GM21825 (cell line): ENCODE measurements at regions not wholly inside any gene's neighbourhood (a gene's known extent, or its start where the extent isn't known, plus 50 kb on each side); places are given as distances from the start of the nearest gene placed in this dataset.

Source experiments
- ATAC-seq: cut with Tn5 transposase; IDR thresholded peaks from one replicate; pipeline ENCODE4 v1.9.1; 2021; ENCODE audit warnings: mild to moderate bottlenecking, moderate library complexity; ENCODE audit not compliant: unreplicated experiment

GRCh38 chr2:151157000-151157735, 104.5 kb downstream of the RBM43 start:
- no peak for ATAC-seq

DNA sequence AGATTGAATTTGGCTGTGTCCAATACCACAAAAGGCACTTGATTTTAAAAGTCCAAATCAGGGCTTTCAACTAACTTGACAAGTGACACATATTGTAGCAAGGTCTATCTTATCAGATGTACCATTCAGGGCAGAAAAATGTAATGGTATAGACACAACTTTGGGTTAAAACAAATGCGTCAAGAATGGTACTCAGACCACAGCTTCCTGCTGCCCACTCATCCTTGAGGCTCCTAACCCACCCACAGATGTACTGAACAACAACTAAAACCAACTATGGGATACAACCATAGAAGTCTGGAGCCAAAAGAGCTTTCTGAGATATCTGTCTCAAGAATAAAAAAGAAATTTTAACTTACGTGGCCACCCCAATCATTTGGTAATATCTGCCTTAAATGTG, 105.2 kb downstream of the RBM43 start:
- no peak for ATAC-seq

- ATAC-seq, result no peak
Observed at GRCh38 chr2:151153601-151154000, 108.1 kb downstream of the RBM43 start.

DNA sequence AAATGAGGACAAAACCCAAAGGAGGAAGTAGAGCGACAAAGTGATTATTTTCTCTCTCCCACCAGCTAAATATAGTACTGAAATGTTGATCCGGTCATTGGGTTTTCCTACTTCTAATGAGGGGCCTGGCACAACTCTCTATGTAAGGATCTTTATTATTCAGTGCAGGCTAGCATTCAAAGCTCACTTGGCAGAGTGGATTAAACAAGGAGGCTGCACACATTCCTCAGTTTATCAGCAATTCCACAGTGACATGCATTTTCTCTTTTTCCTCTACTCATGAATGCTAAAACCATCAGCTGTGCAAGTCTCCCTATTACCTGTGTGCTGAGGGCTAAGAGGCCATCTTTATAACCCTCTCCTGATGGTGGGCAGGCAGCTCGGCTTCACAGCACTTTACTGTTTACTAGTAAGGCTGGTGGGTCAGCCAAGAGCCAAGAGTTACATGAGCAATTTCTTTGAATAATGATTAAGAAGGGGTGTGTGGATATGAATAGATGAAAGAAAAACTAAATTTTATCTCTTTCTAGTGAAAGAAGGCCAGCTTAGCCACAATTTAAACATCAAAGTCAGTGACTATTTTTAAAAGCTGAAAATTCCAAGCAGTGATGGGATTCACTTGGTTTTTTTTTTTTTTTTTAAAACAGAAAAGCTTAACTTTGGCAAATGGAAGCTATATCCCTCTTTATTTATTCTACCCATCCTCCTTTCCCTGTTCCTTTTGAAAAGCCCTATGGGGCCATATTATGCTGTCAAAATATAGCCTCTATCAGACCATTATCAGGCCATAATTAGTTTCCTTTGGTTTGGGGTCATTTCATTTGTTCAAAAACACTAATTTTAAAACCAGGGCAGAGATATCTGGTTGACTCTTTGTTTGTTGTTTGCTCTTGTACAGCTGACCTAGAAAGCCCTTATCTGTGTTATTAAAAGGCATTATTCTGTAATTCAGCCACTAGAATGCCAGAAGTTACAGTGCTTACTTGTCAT, 111.0 kb downstream of the RBM43 start:
- ATAC-seq, result no peak

DNA sequence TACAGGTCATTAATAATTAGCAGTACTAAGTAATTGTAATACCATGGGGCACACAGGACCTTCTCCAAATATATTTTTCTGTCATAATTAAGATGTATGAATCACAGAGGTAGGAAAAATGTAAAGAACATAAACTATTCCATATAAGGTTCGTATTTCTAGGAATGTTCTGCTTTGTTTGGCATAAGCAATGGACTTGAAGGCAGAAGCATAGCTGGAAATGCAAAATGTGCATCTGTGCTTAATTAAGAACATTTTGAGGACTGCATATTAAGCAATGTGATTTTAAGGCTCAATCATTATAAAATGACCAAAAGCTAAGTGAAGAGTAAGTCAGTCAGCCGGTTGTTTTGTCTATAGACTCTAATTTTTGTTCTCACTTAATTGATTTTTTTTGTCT, 123.2 kb downstream of the RBM43 start:
- no peak for ATAC-seq

GRCh38 chr2:151137526-151137925, 124.1 kb downstream of the RBM43 start:
- ATAC-seq, result no peak

GRCh38 chr2:151120011-151120410, 141.7 kb downstream of the RBM43 start:
- ATAC-seq, result no peak

- ATAC-seq, result no peak
Observed at GRCh38 chr2:151119374-151119773, 142.3 kb downstream of the RBM43 start.

- no peak for ATAC-seq
Observed at GRCh38 chr2:151118269-151118668, 143.4 kb downstream of the RBM43 start.

DNA sequence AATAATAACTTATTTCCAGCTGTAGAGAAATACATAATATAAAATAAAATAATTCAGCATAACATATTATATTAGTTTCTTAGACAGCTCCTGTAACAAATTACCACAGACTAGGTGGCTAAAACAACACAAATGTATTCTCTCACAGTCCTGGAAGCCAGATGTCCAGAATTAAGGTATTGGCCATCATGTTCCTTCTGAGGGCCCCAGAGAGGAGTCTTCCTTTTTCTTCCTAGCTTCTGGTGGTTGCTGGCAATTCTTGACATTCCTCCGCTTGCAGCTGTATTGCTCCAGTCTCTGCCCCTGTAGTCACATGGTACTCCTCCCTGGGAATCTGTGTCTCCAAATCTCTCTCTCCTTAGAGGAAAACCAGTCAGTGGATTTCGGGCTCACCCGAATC, 146.8 kb downstream of the RBM43 start:
- ATAC-seq, result no peak

- no peak for ATAC-seq
Observed at GRCh38 chr2:151113318-151113717, 148.3 kb downstream of the RBM43 start.

DNA sequence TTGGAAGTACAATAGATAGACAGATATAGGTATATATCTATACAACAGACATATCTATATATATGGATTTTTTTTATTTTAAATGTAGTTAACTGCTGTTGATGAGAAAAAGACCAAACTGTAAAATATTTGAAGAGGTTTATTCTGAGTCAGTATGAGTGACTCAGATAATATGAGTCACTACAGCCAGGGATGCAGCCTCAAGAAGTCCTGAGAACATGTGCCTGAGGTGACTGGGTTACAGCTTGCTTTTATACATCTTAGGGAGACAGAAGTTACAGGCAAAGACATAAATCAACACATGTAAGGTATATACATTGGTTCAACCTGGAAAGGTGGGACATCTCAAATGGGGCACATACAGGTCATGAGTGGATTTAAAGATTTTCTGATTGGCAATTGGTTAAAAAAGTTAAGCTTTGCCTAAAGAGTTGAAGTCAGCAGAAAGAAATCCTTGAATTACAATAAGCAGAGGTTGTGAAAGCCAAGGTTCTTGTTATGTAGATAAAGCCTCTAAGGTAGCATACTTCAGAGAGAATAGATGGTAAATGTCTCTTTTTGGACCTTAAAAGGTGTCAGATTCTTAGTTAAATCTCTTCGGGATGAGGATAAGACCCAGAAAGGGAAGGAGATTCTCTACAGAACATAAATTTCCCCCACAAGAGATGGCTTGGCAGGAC, 149.9 kb downstream of the RBM43 start:
- no peak for ATAC-seq

- no peak for ATAC-seq
Observed at GRCh38 chr2:151106805-151107506, 154.7 kb downstream of the RBM43 start.

- ATAC-seq, result no peak
Observed at GRCh38 chr2:151103551-151103950, 158.1 kb downstream of the RBM43 start.

DNA sequence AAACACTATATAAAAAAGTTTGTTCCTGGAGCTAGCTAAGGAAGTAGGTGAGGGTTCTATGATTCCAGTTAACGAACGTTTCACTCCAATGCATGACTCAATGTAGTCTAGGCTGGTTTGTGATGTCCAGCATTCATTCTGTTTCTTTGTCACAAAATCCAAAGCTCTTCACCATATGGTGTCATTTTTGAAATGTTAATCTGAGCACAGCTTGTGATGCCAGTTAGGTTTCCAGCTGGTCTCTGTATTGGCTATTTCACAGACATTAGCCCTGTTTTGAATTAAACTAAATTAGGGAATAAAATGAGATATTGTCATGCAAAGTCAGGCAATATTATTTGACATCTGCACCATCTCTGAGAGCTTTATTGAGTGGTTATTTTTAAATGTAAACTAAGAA, 159.4 kb downstream of the RBM43 start:
- no peak for ATAC-seq

DNA sequence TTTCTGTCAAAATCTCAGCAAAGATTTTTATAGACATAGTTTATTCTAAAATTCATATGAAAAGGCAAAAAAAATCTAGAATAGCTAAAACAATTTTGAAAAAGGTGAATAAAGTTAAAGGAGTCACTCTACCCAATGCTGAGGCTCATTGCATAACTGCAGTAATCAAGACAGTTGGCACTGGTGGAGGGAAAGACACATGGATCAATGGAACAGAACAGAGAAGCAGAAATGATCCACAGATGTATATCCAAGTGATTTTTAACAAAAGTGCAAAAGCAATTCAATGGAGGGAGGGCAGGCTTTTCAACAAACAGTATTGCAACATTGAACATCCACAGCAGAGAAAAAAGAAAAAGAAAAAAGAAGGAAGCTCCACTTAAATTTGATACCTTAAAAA, 162.8 kb downstream of the RBM43 start:
- ATAC-seq, result no peak

GRCh38 chr2:151097895-151098294, 163.8 kb downstream of the RBM43 start:
- ATAC-seq, result no peak

DNA sequence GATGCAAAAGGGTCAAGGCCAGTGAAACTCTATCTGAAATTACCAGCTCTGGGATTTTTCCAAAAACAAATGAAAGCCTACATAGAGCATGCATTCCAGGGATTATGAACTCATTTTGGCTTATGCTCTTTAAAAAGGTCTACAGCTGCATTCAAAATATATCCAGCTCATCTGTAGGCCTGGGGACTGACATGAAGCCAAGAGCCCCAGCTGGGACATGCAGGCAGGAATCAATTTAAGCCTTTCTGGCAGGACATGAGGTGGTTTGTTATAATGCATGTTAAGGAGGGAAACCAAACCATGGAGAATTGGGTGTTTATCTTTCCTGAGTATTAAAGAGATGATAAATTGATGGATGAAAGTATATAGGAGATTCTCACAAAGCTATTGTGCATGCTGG, 164.5 kb downstream of the RBM43 start:
- no peak for ATAC-seq

DNA sequence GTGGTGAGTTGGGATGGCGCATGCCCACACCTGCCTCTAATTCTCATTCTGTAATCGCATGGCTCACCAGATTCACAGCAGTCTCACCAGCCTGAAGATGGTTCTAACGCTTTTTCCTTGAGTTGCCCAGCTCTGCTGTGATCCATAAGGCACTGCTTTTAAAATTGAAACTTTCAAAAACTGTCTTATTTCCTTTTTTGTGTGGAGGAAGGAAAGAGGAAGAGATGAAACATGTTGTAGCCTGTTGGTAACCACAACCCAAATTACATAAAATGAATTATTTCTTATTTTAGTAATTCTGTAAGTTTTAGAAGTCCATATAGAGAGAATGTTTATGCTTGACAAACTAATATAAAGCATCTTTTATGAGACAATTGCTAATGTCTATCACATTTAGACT, 165.4 kb downstream of the RBM43 start:
- no peak for ATAC-seq

DNA sequence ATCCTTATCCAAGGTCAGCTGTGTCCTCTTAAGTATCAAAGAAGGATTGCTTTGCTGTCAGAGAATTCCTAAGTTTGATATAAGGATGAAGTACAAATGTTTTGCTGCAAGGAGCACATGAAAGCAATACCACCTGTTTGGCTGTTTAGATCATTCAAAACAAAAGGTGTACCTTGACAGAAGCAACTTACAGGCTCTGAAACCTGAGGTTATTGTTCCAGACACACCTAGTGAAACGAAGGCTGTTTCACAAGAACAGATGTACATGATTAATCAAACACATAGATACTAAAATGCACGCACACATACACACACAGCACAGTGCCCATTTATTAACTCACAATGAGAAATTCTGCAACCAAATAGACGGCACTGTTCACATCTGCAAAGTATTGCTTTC, 166.2 kb downstream of the RBM43 start:
- ATAC-seq, result no peak

DNA sequence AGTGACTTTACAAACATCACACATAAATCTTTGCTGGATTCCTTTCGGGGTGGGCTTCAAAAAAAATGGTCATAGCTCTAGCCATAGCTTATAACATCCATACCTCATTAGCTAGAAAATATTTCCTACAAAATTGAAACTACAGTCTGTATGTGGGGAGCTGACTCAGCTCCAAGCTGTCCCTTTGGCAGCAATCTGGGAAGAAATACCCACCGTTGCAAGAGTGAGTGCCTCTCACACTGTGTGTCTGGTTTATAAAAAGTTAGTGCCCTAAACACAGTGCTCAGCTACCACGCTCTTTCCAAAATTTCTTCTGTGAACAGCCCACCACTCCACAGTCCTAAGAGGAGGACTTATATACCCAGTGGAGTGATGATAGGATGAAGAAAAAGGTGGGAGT, 170.1 kb downstream of the RBM43 start:
- no peak for ATAC-seq
